ENCODE measurements at regions not wholly inside any gene's neighbourhood (a gene's known extent, or its start where the extent isn't known, plus 50 kb on each side); places are given as distances from the start of the nearest gene placed in this dataset.

DNA sequence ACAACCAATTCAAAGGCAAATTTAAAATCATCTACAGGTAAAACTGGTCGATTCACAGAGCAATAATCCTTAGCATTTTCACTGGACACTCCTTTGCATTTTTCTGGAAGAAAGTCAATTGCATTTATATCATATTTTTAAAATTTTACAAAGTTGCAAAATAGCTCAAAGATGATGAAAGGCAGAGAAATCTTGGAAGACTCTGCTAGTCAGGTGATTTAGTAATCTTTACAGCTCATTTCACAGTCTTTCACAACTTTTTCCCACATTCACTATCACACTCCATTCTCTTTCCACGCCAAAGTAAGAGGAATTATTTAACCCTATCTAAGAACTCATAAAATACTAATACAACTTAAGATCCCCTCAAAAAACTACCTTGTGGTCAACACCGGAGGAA, 1063.8 kb downstream of the EFNB2 start:
- no peak for DNase-seq

DNA sequence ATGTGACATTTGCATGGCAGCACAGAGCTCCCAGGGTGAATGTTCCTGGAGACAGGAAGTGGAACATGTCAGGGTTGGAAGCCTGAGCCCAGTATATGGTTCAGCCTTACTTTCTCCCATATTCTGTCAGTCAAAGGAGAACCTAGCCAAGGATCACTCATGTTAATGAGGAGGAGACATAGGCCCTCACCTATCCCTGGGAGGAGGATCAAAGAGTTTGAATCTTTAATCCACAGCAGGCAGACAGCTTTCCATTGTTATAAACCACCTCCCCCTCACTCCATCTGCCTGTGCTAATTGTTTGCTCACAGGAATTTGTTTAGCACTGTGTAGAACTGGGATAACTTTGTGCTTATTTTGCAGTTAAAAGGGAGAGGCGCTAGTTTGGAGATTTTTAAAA, 1069.1 kb downstream of the EFNB2 start:
- no peak for DNase-seq

DNA sequence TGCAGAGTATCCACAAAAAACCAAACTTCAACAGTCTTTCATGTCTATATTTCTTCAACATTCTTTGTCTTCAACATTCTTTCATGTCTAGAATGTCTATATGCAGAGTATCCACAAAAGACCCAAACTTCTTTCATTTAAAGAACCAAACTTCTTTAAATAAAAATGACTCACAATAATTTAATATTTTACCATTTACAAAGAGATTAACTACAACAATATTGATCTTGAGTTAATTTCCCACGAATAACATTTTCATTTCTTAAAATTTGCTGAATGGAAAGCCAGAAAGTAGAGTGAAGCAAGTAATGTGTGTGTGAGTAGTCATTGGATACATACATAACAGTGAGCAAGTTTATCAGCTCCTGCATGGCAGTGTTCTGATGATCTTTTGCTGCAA, 1069.7 kb downstream of the EFNB2 start, which contains the start of gene DAOA:
TSS of gene DAOA (plus strand) at position 301 of the 400 bp plus-strand sequence.
- no peak for DNase-seq

DNA sequence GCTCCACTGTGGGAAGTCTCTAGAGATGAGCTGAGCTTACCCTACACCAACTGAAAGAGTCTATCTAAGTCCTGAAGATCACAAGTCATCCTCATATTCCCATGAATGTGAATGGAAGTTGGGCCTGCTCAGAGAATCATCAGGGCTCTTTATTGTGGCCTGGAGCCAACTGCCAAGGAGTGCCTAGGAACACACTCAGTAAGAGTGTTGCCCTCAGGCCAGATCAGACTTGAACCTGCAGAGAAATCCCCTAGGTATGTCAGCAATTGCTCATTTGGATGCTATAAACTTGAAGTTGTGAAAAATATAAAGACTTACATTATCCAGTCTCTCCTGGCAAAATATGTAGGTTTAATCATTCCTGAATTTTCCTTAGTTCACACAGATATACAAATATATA, 1070.2 kb downstream of the EFNB2 start:
- DNase-seq = no peak

DNA sequence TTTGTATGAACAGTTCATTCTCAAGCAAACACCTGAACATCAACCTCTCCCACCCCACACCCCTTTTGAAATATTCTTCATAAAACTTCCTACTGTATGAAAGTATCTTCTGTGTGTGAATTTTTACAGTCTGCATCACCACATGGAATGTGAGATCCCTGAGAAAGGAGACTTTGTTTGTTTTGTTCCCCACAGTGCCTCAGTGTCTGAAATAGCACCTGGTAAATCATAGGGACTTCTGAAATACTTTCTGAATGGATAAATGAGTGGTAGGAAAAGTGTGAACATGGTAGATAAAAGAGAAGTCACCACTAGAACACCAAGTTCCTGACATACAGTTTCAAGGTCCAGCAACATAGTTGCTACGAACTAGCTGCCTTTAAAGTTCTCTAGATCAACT, 1071.2 kb downstream of the EFNB2 start:
- DNase-seq = no peak

DNA sequence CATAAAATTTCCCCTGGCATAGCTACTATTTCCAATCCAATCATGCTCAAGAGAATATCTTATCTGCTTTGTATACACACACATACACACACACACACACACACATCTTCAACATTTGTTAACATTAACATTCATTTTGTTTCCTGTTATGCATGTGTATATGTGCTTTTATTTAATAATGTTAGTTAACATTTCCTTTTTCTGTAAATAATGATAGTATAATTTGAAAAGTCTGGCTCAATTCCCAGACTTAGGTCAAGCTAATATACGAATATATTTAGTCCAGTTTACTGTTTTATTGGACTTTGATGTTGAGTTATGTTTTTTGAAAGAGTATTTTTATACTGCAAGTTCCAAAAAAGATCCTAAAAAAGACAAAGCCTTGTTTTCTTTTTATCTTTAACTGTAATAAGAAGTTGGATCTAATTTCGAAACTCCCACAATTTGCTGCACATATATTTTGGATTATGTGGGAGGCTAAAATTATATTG, 1072.4 kb downstream of the EFNB2 start:
- DNase-seq = no peak

DNA sequence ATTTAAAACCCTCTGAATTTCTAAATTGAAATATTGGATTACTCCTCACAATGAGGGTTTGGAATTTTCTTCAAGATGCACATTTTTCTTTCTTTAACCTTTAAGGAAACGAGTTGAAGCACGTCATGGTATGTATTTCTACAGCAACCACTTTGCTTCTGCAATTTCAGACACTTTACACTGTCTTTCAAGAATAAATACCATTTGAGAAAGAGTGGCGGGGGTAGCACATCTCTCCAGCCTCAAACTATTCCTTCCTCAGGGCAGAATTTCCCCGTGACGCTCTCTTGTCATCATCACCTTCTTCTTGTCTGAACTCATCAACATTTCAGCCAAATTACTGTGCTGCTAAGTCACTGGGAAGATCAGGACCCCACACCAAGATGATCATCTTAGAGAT, 1073.4 kb downstream of the EFNB2 start:
- no peak for DNase-seq

DNA sequence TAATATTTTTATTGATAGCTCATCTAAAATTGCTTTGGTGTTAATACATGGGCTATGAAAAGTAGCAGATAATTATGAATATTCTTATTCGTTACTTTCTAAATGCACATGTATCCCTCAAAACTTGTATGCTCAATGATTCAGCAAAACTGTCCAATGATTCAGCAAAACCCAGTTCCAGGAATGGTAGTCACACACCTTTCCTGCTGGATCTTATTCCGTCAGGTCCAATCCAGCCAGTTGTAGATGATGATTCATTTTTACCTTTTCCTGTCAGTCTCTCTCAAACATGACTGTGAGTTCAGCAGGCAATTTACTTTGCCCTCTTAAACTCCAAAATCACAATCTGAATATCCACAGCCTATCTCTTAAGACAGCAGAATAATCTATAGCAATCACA, 1082.6 kb downstream of the EFNB2 start:
- no peak for DNase-seq

DNA sequence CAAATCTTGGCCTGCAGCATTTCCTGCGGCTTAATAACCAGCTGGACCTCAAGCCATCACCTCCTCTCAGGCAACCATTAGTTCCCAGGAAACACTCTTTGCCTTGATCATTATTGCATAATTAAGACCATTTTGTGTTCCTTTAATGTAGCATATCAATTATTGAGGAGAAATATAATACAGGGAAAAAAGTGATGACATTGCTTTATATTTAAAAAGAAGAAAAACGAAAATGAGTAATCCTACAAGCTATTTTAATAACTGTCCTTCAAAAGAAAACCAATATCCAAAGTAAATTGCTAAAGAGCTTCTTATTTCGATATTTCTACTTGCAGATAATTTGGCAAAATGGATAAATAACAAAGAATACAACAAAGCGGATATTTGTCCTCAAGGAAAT, 1084.7 kb downstream of the EFNB2 start:
- DNase-seq = no peak

DNA sequence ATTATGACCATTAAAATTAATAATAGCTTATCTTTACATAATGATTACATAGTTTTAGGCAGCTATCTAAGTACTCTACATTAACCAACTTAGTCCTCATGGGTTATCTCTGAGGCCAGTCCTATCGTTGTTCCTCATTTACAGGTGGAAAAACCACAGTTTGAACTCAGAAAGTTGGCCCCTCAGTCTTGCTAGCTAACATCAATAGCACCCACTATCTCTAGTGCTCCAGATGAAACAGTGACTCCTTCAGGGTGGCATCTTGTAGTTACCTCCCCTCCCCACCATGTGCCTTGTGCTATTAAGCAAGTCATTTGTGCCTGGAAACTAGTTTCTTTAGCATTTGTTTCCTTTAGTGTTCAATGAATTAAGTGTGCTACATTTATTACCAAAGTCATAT, 1086.7 kb downstream of the EFNB2 start:
- DNase-seq = no peak

DNA sequence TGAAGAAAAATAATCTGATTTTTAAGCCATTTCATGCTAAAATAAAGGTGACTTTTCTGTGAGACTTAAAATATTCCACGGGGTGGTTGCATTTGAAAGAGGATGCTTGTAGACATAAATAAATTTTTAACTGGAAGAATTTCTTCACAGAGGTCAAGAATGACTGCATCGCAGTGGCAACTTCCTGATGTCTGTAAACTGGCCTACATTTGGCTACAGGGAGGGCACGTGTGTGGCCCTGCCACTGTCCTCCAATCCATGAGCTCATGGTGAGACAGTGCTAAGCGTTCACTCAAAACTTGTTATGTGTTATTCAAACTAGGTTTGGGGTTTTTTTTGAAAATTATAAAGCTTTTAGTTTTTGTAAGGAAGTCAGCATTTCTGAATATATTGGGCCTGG, 1089.3 kb downstream of the EFNB2 start:
- no peak for DNase-seq

DNA sequence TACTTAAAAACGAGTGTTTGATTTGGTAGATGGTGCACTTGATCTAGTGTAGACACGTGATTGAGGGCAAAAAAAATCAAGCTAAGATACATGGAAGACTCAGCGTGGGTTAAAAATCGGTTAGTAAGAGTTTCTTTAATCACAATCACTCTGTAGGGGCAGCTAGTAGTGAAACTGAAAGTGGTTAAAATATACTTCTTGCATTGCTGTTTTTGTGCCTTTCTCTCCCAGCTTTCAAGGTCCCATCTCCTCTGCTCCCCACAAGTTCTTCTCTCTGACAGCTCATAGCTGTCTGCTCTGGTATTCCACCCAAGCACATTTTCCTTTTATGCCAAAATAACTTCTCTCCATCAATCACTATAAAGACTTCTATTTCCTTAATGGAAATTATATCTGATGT, 1089.7 kb downstream of the EFNB2 start:
- no peak for DNase-seq

DNA sequence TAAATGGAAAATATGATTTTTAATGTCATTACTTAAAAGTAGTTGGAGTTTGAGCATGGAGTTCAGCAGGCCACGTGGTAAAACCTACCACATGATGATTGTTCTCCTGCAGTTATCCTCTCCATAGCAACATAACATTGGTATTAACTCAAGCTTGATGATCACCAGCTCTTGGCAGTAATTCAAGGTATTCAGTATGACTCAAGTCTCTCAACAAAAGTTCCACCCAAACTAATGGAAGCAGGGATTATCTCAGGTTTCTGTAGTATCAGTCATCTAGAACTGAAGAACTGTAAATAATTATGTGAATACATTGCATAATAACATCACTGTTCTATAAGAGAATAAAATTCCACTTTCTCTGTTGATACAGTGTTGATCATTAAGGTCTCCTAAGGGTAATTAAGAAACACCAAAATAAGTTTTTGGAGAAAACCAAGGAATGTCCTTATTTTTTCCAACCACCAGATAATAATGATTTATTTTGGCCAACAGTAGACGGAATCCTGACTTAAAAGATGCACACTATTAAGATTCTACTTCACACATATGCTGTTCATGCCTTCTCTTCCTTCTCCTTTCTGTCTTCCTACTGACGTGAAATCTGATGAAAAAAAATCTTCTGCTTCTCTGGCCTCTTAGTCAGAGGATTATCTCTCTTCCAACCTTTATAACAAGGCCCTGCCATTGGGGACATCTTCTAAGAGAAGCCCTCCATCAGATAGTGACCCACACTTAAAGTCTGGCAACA, 1092.3 kb downstream of the EFNB2 start:
- DNase-seq = no peak

DNA sequence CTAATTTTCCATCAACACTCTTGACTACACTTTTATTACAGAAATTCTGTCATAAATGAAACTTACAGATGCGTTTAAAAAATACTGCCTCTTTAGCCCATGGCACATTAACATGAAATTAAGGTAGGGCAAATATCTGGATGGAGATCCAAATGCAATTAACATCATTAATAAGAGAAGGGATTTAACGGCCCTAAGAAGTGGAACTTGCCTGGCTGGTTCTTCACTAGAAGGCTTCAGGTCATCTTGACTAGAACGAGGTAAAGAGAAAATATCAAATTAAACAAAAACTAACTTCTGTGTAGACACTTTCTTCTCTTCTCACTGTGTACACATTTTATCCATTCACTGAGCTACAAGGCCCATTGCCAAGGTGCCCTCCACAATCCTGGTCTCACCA, 1093.4 kb downstream of the EFNB2 start:
- DNase-seq = no peak

DNA sequence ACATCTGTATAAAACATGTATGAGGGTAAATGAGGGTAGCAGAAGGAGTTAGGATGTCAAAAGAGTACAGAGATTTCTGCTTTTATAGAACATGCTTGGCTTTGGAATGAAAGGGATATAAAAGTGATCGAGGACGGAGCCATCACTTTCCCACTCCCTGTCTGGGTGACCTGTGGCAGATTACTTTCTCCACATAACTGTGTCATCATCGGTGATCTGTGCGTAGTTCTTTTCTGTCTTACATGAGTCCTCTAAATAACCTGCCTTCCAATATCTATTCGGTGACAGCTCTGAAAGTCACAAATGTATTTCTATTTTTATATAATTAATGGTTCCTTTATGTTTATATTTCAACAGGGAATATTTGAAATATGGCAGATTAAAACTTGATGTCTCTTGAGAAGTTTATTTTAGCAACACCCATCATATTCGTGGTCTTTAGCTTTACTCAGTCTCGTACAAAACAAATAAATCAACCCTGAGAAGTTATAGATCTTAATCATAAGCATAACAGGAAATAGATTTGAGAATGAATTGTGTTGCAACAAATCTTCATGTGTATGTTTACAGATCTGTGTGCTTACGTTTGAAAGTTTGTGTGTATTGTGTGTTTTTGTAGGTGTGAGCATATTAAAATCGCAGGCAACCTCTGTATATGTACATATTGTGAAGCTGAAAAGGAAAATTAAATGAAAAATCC, 1094.3 kb downstream of the EFNB2 start:
- DNase-seq = no peak

DNA sequence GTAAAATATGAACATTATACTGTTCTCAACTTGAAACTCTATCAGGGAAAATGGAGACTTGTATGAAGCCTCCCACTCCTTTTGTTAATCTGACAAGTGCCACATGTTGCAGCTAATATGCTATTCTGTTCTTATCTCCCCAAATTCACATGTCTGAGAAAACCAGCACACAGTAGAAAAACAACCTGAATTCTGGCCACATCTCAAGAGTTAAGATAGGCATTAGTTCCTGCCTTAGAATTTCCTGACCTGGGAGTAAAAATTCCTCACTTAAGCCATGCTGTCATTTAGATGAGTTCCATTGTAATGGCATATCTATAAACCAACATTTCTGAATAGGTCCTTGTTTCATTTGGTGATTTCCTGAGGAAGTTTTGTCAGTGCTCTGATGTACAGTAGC, 1098.5 kb downstream of the EFNB2 start:
- no peak for DNase-seq

DNA sequence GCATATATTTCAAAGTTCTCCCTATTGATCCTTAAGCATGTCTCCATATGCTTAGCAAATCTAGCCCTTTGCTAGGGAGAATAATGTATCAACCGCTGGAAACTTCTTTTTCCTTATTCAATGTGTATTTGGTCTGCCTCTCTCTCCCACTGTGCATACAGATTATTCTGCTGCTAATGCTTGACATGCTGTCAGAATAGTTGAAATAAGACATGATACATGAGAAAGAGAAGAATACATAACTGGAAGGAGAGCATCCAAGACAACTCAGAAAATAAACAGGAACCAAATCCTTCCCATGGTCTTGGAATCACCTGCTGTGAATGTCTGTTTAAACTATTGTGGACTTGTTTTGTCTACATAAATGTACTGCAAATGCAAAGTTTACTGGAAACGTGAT, 1103.0 kb downstream of the EFNB2 start:
- DNase-seq = no peak

DNA sequence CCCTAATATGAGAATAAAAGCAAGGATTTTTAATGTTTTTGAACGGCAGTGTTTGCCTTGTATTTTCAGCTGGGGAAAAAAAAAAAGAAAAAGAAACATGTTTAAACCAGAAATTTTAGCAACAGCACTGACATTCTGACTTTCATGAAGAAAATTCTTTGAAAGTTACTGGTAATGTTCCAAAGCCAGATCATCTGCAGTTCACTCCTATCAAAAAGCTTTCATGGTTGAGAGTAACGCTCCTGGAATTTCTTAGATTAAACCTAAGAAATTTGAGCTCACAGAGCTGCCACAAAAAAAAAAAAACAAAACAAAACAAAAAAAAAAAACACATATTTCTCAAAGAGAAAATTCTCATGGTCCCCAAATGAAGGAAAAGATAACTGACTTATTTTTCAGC, 1106.7 kb downstream of the EFNB2 start:
- DNase-seq = no peak

DNA sequence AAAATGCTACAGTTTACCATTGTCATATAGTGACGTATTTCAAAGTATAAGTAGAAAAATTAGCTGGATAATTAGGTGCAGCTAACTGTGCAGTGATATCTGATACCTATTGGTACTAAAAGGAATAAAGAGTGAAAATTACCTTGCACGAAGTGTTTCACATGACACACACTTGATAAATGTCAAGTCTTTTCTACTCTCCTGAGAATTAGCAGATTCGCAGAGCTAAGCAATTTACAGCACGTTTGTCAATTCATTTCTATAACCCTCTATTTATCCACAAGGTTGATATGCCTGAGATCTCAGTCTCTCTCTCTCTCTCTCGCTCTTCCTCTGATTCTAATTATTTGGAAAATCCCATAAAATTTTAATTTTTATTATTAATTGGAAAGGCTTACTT, 1109.0 kb downstream of the EFNB2 start:
- no peak for DNase-seq

DNA sequence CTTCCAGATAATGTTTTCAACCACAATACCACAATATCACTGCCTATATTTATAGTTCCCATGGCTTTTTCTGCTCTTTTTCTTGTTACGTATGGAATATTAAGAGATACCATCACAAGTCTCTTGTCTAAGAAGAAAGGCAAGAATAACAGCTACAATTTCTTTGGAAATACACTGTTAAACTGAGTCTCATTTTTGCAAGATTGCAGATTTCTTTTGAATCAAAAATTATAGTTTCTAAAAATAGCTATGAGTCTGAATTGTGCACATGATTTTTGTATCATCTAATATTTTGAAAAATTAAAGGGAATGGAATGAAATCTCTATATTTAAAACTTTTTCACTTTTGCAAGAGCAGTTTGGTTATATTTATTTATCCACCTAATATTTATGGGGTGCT, 1120.8 kb downstream of the EFNB2 start:
- no peak for DNase-seq

DNA sequence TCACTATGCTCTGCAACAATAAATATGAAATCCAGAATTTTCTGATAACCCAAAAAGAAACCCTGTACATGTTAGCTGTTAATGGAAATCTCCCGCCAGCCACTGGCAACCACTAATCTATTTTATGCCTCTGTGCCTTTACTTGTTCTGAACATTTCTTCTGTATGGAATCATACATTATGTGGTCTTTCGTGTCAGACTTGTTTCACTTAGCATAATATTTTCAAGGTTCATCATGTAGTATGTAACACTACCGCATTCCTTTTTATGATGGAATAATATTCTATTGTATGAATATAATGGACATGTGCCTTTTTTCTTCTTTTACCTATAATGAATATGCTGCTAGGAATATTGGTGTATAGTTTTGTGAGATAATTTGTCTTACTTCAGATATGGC, 1123.3 kb downstream of the EFNB2 start:
- DNase-seq = no peak

DNA sequence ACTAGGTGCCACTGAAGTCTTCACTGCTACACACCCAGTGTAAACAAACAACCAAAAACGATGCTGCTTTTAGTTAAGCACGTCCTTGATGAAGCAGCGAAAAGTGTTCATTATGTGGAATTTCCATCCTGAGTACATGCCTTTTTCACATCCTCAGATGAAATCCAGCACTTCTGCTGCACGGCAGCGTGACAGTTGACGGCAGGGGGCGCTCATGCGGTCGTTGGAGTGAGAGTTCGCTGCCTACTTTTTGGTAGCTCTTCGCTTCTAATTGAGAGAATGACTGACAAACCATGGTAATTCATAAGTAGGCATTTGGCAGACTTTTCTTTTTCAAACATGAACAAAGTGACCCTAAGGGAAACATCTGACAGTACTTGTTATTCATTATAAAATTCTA, 1124.9 kb downstream of the EFNB2 start:
- peak; percentile 21 for DNase-seq

DNA sequence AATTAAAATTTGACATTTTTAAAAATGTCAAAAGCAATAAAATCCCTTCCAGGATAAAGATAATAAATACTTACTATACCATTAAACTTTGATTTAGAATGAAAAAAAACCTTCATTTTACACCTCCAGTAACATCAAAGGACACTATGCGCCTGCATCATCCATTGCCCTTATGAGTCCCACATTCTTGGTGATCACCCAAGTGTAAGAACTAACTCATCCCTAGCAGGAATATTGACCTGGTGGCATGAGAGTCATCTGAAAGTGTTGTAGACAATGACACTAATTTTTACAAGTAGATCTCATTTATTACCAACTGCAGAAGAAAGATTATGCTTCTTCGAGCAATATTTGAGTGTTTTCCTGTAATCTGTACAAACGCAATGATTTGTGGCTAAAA, 1128.9 kb downstream of the EFNB2 start:
- DNase-seq = no peak

DNA sequence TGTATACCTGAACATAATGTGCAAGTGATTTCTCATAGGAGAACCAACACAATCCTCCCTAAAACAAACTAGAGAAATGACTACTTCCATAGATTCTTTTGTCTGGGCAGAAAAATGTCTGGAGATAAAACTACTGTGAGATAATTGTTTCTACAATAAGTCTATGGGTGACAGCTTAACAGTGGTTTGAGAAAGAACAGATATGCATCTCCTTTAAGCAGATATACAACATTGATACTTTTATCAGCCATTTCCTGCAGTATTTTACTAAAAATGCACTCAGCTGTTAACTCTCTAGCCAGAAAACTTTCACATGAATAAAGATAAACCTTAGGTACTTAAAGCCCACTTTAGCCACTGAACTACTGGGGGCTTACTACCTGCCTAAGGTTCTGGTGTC, 1132.4 kb downstream of the EFNB2 start:
- DNase-seq = no peak

DNA sequence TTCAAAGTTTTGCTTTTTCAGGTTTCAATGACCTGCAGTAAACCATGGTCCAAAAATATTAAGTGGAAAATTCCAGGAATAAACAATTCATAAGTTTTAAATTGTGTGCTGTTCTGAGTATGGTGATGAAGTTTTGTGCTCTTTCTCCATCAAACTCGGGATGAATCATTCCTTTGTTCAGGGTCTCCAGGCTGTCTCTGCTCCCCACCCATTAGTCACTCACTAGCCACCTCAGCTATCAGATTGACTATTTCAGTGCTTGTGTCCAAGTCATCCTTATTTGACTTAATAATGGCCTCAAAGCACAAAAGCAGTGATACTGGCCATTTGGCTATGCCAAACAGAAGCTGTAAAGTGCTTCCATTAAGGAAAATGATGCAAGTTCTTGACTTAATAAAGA, 1140.4 kb downstream of the EFNB2 start:
- no peak for DNase-seq
